GM23338 (cell line): ENCODE measurements at regions not wholly inside any gene's neighbourhood (a gene's known extent, or its start where the extent isn't known, plus 50 kb on each side); places are given as distances from the start of the nearest gene placed in this dataset.
A peak's percentile ranks its signal among the peaks of the same experiment; 100 is the strongest.

ENCODE experiments used
- ATAC-seq: fragments of 200-7000 bp; cut with Tn5 transposase; 3 replicates; pipeline ENCODE4 v1.9.1; 2020
- DNase-seq: peaks from one replicate; pipeline ENCODE4 v3.0.0-alpha.2; 2015; ENCODE audit warnings: low spot score
- H2AFZ ChIP-seq: fragments of 200-600 bp; sonication (generic); 2 replicates; pipeline ENCODE4 v1.8.0; 2016; ENCODE audit warnings: antibody characterized with exemption, mild to moderate bottlenecking, moderate library complexity
- H3F3A ChIP-seq: fragments of 200-600 bp; sonication (generic); replicated peaks from 2 replicates; pipeline ENCODE4 v1.8.0; 2017; ENCODE audit warnings: antibody characterized with exemption, mixed run types, low read depth
- H3K27ac ChIP-seq: fragments of 200-600 bp; sonication (generic); 2 replicates; pipeline ENCODE4 v1.6.1; 2016; ENCODE audit warnings: low read depth
- H3K27me3 ChIP-seq: fragments of 200-600 bp; sonication (generic); 2 replicates; pipeline ENCODE4 v1.8.0; 2016; ENCODE audit warnings: mild to moderate bottlenecking, mixed run types, moderate library complexity; ENCODE audit not compliant: insufficient read depth
- H3K36me3 ChIP-seq: fragments of 200-600 bp; sonication (generic); 2 replicates; pipeline ENCODE4 v1.8.0; 2016; ENCODE audit warnings: mild to moderate bottlenecking; ENCODE audit not compliant: insufficient read depth
- H3K4me1 ChIP-seq: fragments of 200-600 bp; sonication (generic); 2 replicates; pipeline ENCODE4 v1.8.0; 2016; ENCODE audit warnings: mild to moderate bottlenecking, moderate library complexity; ENCODE audit not compliant: insufficient read depth
- H3K4me2 ChIP-seq: fragments of 200-600 bp; sonication (generic); 2 replicates; pipeline ENCODE4 v1.7.1; 2017; ENCODE audit warnings: mixed run types
- H3K4me3 ChIP-seq: fragments of 200-600 bp; sonication (generic); 2 replicates; pipeline ENCODE4 v1.6.1; 2016; ENCODE audit warnings: mixed run types
- H3K79me2 ChIP-seq: fragments of 200-600 bp; sonication (generic); replicated peaks from 2 replicates; pipeline ENCODE4 v1.8.0; 2017; ENCODE audit warnings: mild to moderate bottlenecking; ENCODE audit not compliant: insufficient read depth
- H3K9me2 ChIP-seq: fragments of 200-600 bp; sonication (generic); 2 replicates; pipeline ENCODE4 v1.8.0; 2017; ENCODE audit not compliant: insufficient read depth
- H4K20me1 ChIP-seq: fragments of 200-600 bp; sonication (generic); replicated peaks from 2 replicates; pipeline ENCODE4 v1.8.0; 2017; ENCODE audit warnings: mild to moderate bottlenecking; ENCODE audit not compliant: insufficient read depth
- H3K27ac Mint-ChIP-seq: 2 replicates; pipeline ENCODE4 v1.8.0; 2020; ENCODE audit warnings: inconsistent platforms, mild to moderate bottlenecking, moderate library complexity, mixed read lengths
- H3K27me3 Mint-ChIP-seq: 3 replicates; pipeline ENCODE4 v1.8.0; 2022; ENCODE audit warnings: low read depth, mild to moderate bottlenecking, moderate library complexity, mixed read lengths, inconsistent platforms; ENCODE audit not compliant: insufficient read depth, poor library complexity
- H3K36me3 Mint-ChIP-seq: 3 replicates; pipeline ENCODE4 v1.8.0; 2021; ENCODE audit warnings: low read depth, mild to moderate bottlenecking, inconsistent platforms, moderate library complexity, mixed read lengths
- H3K4me1 Mint-ChIP-seq: 3 replicates; pipeline ENCODE4 v1.8.0; 2020; ENCODE audit warnings: mild to moderate bottlenecking, inconsistent platforms, mixed read lengths
- H3K4me3 Mint-ChIP-seq: 3 replicates; pipeline ENCODE4 v1.8.0; 2021; ENCODE audit warnings: moderate library complexity, mild to moderate bottlenecking, inconsistent platforms, mixed read lengths
- H3K9me3 Mint-ChIP-seq: 3 replicates; pipeline ENCODE4 v1.8.0; 2020; ENCODE audit warnings: moderate library complexity, mild to moderate bottlenecking, inconsistent platforms, mixed read lengths
- CREB1 ChIP-seq: fragments of 250-450 bp; sonication (Bioruptor Pico); IDR thresholded peaks from 2 replicates; pipeline ENCODE4 v1.5.0; 2020; ENCODE audit warnings: low read depth, mild to moderate bottlenecking, moderate library complexity
- EZH2 ChIP-seq: fragments of 200-600 bp; sonication (generic); IDR thresholded peaks from one replicate; pipeline ENCODE4 v1.8.0; 2017; ENCODE audit warnings: antibody characterized with exemption, mild to moderate bottlenecking, low read depth; ENCODE audit not compliant: unreplicated experiment
- EZH2phosphoT487 ChIP-seq: fragments of 200-600 bp; sonication (generic); IDR thresholded peaks from one replicate; pipeline ENCODE4 v1.8.1; 2018; ENCODE audit warnings: antibody characterized with exemption; ENCODE audit not compliant: unreplicated experiment
- JUNB ChIP-seq: IDR thresholded peaks from one replicate; pipeline ENCODE4 v1.6.1; 2016; ENCODE audit warnings: antibody characterized with exemption; ENCODE audit not compliant: unreplicated experiment
- NANOG ChIP-seq: IDR thresholded peaks from 2 replicates; pipeline ENCODE4 v1.6.1; 2016; ENCODE audit warnings: antibody characterized with exemption, borderline replicate concordance
- POLR2AphosphoS5 ChIP-seq: IDR thresholded peaks from 2 replicates; pipeline ENCODE4 v1.6.1; 2016; ENCODE audit warnings: antibody characterized with exemption, low read depth
- REST ChIP-seq: IDR thresholded peaks from one replicate; pipeline ENCODE4 v1.6.1; 2018; ENCODE audit warnings: antibody characterized with exemption; ENCODE audit not compliant: unreplicated experiment
- STAT1 ChIP-seq: IDR thresholded peaks from one replicate; pipeline ENCODE4 v1.6.1; 2016; ENCODE audit warnings: antibody characterized with exemption; ENCODE audit not compliant: unreplicated experiment
- ZNF114 ChIP-seq: fragments of 250-450 bp; sonication (Bioruptor Pico); IDR thresholded peaks from 2 replicates; pipeline ENCODE4 v1.5.0; 2020; ENCODE audit warnings: mild to moderate bottlenecking, moderate library complexity
- ZNF331 ChIP-seq: fragments of 250-450 bp; sonication (Bioruptor Pico); IDR thresholded peaks from 2 replicates; pipeline ENCODE4 v1.5.0; 2020; ENCODE audit warnings: low read depth, mild to moderate bottlenecking, moderate library complexity
- ZNF462 ChIP-seq: fragments of 250-450 bp; sonication (Bioruptor Pico); IDR thresholded peaks from 2 replicates; pipeline ENCODE4 v1.5.0; 2020; ENCODE audit warnings: mild to moderate bottlenecking, moderate library complexity
- TF ChIP-seq, protein P1 (sequence below): IDR thresholded peaks from 2 replicates; pipeline ENCODE4 v1.6.1; 2016; ENCODE audit warnings: antibody characterized with exemption
- TF ChIP-seq, protein P2 (sequence below), 2 experiments: fragments of 200-600 bp in 1 of 2; sonication (generic) in 1 of 2; conservative IDR thresholded peaks; 2 replicates each; pipeline versions ENCODE4 v1.5.1 to v1.6.1; 2016 to 2017; ENCODE audit warnings: antibody characterized with exemption in 2 of 2, low read depth in 2 of 2, mild to moderate bottlenecking in 2 of 2, moderate library complexity in 1 of 2

GRCh38 chr21:18023157-18023556, 204.0 kb upstream of the C21orf91 start:
- no peaks in the 10 kb centered on the region for H3K9me3 Mint-ChIP-seq
- ATAC-seq (peak; percentile 53), DNase-seq (peak; percentile 17)
- H3K27ac Mint-ChIP-seq, result no peak overlapping the region
- TF ChIP-seq STAT1 (no peak), ZNF331 (CRISPR knock-in tag) (no peak), ZNF462 (no peak), JUNB (no peak), EZH2phosphoT487 (no peak), ZNF114 (CRISPR knock-in tag) (no peak), POLR2AphosphoS5 (no peak), EZH2 (no peak), REST (no peak), NANOG (no peak), CREB1 (CRISPR knock-in tag) (no peak)
- TF ChIP-seq, protein P1, sequence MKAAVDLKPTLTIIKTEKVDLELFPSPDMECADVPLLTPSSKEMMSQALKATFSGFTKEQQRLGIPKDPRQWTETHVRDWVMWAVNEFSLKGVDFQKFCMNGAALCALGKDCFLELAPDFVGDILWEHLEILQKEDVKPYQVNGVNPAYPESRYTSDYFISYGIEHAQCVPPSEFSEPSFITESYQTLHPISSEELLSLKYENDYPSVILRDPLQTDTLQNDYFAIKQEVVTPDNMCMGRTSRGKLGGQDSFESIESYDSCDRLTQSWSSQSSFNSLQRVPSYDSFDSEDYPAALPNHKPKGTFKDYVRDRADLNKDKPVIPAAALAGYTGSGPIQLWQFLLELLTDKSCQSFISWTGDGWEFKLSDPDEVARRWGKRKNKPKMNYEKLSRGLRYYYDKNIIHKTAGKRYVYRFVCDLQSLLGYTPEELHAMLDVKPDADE, result no peak
- TF ChIP-seq, protein P2, sequence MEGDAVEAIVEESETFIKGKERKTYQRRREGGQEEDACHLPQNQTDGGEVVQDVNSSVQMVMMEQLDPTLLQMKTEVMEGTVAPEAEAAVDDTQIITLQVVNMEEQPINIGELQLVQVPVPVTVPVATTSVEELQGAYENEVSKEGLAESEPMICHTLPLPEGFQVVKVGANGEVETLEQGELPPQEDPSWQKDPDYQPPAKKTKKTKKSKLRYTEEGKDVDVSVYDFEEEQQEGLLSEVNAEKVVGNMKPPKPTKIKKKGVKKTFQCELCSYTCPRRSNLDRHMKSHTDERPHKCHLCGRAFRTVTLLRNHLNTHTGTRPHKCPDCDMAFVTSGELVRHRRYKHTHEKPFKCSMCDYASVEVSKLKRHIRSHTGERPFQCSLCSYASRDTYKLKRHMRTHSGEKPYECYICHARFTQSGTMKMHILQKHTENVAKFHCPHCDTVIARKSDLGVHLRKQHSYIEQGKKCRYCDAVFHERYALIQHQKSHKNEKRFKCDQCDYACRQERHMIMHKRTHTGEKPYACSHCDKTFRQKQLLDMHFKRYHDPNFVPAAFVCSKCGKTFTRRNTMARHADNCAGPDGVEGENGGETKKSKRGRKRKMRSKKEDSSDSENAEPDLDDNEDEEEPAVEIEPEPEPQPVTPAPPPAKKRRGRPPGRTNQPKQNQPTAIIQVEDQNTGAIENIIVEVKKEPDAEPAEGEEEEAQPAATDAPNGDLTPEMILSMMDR (conservative IDR thresholded peaks at IDR 0.05; ENCODE audit: low read depth in 2 of 2), result no peak
- Histone ChIP-seq H3K27me3 (no peaks in the 10 kb centered on the region), H3K36me3 (no peaks in the 10 kb centered on the region), H3F3A (no peaks in the 10 kb centered on the region), H2AFZ (0 out of 2 replicates have a peak overlapping the region, but pooled peaks have one; percentile 53), H3K4me3 (no peak overlapping the region), H3K4me1 (peaks cover 6% of the 10 kb centered on the region; the same call in 1 of the 2 replicates), H3K79me2 (no peaks in the 10 kb centered on the region), H3K27ac (no peak overlapping the region), H3K9me2 (0 out of 2 replicates have a peak, but pooled peaks cover 9% of the 10 kb centered on the region), H3K4me2 (no peak overlapping the region), H4K20me1 (no peaks in the 10 kb centered on the region)
- H3K27me3 Mint-ChIP-seq, result no peaks in the 10 kb centered on the region
- no peaks in the 10 kb centered on the region for H3K36me3 Mint-ChIP-seq
- H3K4me1 Mint-ChIP-seq, result no peaks in the 10 kb centered on the region
- H3K4me3 Mint-ChIP-seq, result no peak overlapping the region
